RPMI7951 (cell line): ENCODE measurements at regions not wholly inside any gene's neighbourhood (a gene's known extent, or its start where the extent isn't known, plus 50 kb on each side); places are given as distances from the start of the nearest gene placed in this dataset.

ENCODE experiments used
- DNase-seq: peaks from one replicate; pipeline ENCODE4 v3.0.0-alpha.2; 2012; ENCODE audit warnings: low read depth

- no peak for DNase-seq
Measured at GRCh38 chr12:125225641-125226040, 160.4 kb downstream of the AACS start.

GRCh38 chr12:125228519-125229260 is 163.5 kb downstream of the AACS start:
- no peak for DNase-seq

DNA sequence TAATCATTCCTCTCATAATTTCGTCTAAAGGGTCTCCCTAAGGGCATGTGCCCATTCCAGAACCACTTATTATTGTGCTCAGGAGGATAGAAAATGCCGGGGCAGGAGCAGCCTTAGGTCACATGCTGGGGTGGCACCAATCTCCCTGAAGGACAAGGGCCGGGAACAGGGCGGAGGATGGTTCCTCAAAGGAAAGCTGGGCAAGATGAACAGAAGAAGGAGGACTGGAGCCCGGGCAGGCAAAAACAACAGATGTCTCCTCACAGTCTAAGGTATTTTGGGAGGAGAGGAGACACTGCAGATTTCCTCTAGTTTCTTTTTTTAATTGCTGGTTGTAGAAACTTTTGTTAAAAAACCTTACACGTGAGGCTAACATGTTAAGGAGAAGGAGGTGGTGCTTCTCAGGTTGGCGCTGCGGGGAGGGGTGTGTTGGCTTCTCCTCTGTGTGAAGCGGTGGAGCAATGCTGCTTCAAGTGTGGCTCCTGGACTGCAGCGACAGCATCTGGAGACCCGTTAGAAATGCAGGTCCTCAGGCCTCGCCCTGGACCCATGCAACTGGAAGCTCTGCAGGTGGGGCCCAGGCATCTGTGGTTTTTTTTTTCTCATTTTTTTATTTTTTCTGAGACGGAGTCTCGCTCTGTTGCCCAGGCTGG is 164.8 kb downstream of the AACS start:
- DNase-seq = no peak

DNA sequence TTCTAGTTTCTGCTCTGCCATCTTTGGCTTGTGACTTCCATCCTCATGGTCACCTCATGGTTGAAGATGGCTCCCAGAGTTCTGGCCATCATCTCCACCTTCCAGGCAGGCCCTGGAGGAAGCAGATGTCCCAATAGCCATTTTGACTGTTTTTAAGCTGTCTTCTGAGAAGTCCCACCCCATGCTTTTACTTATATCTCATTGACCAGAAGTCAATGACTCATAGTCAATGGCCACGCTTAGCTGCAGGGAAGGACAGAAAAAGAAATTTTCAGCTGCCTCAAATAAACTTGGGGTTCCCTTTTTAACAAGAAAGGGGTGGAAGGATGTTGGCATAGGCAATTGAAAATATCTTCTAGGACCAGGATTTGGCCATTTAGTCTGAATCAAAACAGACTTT is 168.1 kb downstream of the AACS start:
- DNase-seq = no peak

GRCh38 chr12:125239563-125239962 is 174.3 kb downstream of the AACS start:
- no peak for DNase-seq

- no peak for DNase-seq
Measured at GRCh38 chr12:125240717-125241116, 175.5 kb downstream of the AACS start.

DNA sequence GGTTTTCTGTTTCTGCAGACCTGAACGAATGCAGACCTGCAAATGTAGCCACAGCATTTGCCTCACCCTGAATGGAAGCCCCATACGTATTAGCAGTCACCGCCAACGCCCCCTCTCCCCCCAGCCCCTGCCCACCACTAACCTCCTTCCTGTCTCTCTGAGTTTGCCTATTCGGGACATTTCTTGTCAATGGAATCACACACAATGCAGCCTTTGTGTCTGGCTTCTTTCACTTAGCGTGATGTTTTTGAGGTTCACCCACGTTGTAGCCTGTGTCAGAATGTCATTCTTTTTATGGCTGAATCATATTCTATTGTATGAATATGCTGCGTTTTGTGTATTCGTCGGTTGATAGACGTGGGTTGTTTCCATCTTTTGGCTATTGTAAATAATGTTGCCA is 178.6 kb downstream of the AACS start:
- DNase-seq = no peak

DNA sequence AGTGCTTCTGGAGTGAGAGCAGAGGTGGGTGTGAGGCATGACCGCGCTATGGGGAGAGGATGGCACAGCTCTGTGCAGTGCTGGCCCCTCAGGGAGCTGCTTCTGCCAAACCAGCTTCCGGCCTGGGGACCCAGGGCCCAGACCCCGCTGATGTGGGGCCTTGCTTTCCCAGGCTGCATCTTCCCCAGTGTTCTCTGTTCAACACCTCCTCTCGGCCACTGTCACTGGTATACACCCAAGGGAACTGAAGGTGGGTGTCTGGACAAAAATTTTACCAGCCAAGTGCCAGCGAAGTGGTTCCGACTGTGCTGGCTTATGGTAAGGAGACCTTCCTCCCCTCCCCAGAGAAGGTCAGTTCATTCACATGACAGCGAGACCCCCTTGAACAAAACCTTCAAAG is 179.1 kb downstream of the AACS start:
- no peak for DNase-seq

DNA sequence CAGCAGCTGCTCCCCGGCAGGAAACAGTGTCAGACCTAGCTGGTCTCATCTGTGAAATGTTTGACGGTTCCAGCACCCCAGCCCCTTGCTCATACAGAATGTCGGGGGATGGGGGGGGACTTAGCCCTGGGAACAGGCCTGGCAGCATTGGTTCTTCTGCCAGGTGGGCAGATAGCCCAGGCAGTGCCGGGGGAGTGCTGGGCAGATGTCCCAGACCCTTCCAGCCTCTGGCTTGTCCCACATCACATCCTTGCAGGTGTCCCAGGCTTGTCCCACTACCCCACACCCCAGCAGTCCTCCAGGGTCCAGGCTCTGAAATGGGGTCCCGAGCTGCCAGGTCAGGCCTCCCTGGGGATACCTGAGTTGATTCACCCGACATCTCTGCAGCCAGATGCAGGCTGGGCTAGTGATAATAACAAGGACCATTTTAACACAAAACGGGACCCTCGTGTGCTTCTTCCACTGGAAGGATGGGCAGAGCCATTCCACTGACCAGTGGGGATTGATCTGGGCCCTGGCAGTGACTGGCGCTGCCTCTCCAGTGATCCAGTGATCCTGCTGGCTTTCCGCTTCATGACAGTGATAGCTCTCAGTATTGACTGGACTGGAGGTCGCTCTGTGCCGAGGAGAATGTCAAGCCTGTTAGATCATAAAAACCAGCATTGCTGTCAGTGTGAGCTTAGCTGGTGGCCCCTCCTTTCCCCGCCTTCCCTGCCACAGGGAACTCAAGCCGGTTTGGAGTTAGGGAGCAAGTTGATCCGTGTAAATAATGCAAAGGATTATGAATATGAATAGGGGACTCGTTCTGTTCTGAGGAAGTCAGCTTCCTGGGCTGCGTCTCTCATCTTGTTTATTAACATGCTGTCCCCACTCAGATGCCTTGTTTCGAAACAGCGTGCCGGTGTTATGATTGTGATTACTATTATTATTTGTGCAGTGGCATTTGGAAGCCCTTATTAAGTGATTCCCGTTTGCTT is 180.6 kb downstream of the AACS start:
- no peak for DNase-seq

- DNase-seq = no peak
Measured at GRCh38 chr12:125247477-125247876, 182.2 kb downstream of the AACS start.

- no peak for DNase-seq
Measured at GRCh38 chr12:125249066-125249824, 184.0 kb downstream of the AACS start.

DNA sequence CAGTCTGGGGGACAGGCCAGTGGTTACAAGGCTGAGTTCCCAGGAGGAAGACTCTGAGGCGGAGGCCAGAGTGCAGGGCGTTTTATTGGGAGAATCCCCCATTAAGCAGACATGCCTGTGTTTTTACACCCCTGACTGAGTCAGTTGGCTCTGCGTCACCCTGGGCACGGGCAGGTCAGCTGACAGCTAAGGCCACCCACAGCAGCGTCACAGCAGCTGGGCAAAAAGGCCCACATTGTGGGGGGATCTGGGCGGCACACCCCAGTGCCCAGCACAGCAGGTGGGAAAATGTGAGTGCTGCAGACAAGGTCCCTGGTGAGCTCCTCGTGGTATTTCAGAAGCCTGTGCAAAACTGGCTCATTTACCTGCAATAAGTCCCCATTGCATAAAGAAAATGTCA is 184.7 kb downstream of the AACS start:
- DNase-seq = no peak

- DNase-seq = no peak
Measured at GRCh38 chr12:125254236-125254635, 189.0 kb downstream of the AACS start.

- no peak for DNase-seq
Measured at GRCh38 chr12:125254856-125255255, 189.6 kb downstream of the AACS start.

GRCh38 chr12:125255935-125256633 is 190.8 kb downstream of the AACS start:
- no peak for DNase-seq

DNA sequence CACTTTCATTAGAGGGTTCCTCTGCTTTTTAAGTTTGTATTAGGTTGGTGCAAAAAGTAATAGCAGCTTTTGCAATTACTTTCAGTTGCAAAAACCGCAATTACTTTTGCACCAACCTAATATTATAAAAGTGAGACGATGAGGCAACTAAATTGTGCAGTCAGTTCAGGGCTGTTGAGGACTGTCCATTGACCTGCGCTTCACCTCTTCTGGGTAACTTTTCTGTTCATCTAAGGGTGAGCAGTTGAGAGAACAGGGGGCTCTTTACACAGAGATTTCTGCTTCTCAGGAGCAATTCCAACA is 191.3 kb downstream of the AACS start:
- DNase-seq = no peak

GRCh38 chr12:125259178-125259867 is 194.1 kb downstream of the AACS start:
- DNase-seq = no peak

GRCh38 chr12:125262851-125263250 is 197.6 kb downstream of the AACS start:
- no peak for DNase-seq

DNA sequence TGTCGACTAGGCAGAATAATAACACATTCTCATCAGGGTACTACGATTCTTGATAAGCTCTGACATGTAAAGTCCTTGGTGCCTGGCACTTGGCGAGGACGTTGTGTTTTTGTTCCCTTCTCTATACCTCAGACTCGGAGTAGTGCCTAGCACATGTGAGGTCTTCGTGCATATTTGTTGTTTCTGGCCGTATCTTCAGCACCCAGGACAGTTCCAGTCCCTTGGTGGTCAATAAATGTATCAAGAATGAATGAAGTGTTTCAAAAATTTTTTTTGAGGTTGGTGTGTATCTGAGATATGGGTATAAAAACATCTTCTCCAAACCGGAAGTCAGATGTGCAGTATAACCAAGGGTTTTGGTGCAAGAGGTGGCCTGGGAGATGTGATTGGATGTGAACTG is 198.2 kb downstream of the AACS start:
- DNase-seq = no peak

- no peak for DNase-seq
Measured at GRCh38 chr12:125267114-125267513, 201.9 kb downstream of the AACS start.

DNA sequence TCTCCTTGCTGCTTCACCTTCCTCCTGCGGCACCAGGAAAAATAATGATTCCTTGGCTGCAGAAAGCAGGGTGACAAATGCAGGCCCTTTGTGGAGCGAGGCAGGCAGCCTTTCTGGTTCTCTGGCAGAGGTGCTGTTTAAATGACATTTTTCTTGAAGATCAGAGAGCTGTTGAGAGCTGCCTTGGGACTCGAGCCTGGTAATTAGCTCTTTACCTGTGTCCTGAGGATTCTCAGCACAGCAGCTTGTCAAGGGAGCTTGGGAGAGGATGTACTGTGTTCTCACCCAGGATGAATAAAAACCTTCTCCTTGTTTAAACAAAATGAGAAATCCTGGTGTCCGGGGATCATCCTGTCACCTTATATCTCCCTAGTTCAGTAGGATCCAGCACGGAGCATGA is 204.0 kb downstream of the AACS start:
- DNase-seq = no peak
